Body of pancreas (tissue), 4 donors: ENCODE measurements at regions not wholly inside any gene's neighbourhood (a gene's known extent, or its start where the extent isn't known, plus 50 kb on each side); places are given as distances from the start of the nearest gene placed in this dataset.
A peak's percentile ranks its signal among the peaks of the same experiment; 100 is the strongest.

ENCODE experiments used
- ATAC-seq: fragments of 150-250 bp; one replicate; pipeline ENCODE4 v1.9.1; 2016
- DNase-seq, 4 donors: peaks; one replicate each; pipeline ENCODE4 v3.0.0-alpha.2; 2019
- H3K27ac ChIP-seq, 4 donors: fragments of 200-600 bp; sonication (generic); 1 replicate in 3 of 4; 2 replicates in 1 of 4; pipeline versions ENCODE4 v1.5.1 to v1.6.1; 2016 to 2019; ENCODE audit warnings: mild to moderate bottlenecking in 1 of 4, mixed read lengths in 1 of 4, moderate library complexity in 1 of 4
- H3K27me3 ChIP-seq, 2 donors: fragments of 200-600 bp; sonication (generic); one replicate each; pipeline ENCODE4 v1.6.0; 2016; ENCODE audit warnings: mild to moderate bottlenecking in 1 of 2
- H3K36me3 ChIP-seq, 2 donors: fragments of 200-600 bp; sonication (generic); replicated peaks in 1 of 2; 2 replicates each; pipeline ENCODE4 v1.5.1; 2016; ENCODE audit warnings: low read depth in 2 of 2; ENCODE audit not compliant: insufficient read depth in 1 of 2
- H3K4me1 ChIP-seq: fragments of 200-600 bp; sonication (generic); one replicate; pipeline ENCODE4 v1.6.0; 2016
- H3K4me3 ChIP-seq, 2 donors: fragments of 200-600 bp; sonication (generic); 1 replicate in 1 of 2; 2 replicates in 1 of 2; pipeline ENCODE4 v1.5.1; 2016 to 2019
- H3K9me3 ChIP-seq, 3 donors: fragments of 200-600 bp; sonication (generic); 1 replicate in 2 of 3; 2 replicates in 1 of 3; pipeline ENCODE4 v1.5.1; 2016
- CTCF ChIP-seq, 7 experiments: fragments of 450-650 bp in 4 of 7; fragments of 200-600 bp in 3 of 7; sonication (generic) in 3 of 7; IDR thresholded peaks; one replicate each; pipeline ENCODE4 v1.5.1; 2016 to 2019; ENCODE audit warnings: antibody characterized with exemption in 7 of 7
- POLR2A ChIP-seq, 3 donors: fragments of 450-650 bp; IDR thresholded peaks; one replicate each; pipeline ENCODE4 v1.6.1; 2016; ENCODE audit warnings: antibody characterized with exemption in 3 of 3, mild to moderate bottlenecking in 2 of 3
- WGBS, 2 donors: methylation state at CpG; one replicate each; pipeline ENCODE4 v1.1.5; 2017; 5-methylcytosine and 5-hydroxymethylcytosine counted together
- intact Hi-C: fragments of 100-400 bp; cut with DNase I; formaldehyde crosslinking; loops from one replicate; pipeline ENCODE4 v1.15.1; 2023

GRCh38 chr3:41118461-41119390 is 80.6 kb upstream of the CTNNB1 start:
- ATAC-seq, result no peak
- TF ChIP-seq CTCF (IDR thresholded peaks at IDR 0.05) (no peak), POLR2A (IDR thresholded peaks at IDR 0.05) (no peak)
- Histone ChIP-seq H3K27me3 (no peaks in the 10 kb centered on the region), H3K4me3 (no peak overlapping the region), H3K36me3 (no peaks in the 10 kb centered on the region), H3K4me1 (peaks cover 4% of the 10 kb centered on the region), H3K9me3 (no peaks in the 10 kb centered on the region), H3K27ac (no peak overlapping the region)
- no peak for DNase-seq
- intact Hi-C loops, result no loop called here
- WGBS, 2 donors, result 65 to 70% methylated on average over 10 of the region's 10 CpGs

- DNase-seq (peak in 1 of 4 donors; percentile 20), ATAC-seq (no peak)
- intact Hi-C loops, result no loop called here
- H3K27ac ChIP-seq, result peak overlapping the region in 1 of 4 donors; percentile 39
- peaks cover 4% of the 10 kb centered on the region for H3K4me1 ChIP-seq
- no peaks in the 10 kb centered on the region for H3K9me3 ChIP-seq
- no peak for TF ChIP-seq POLR2A (IDR thresholded peaks at IDR 0.05)
- TF ChIP-seq CTCF (IDR thresholded peaks at IDR 0.05), result no peak
- no peaks in the 10 kb centered on the region for H3K36me3 ChIP-seq
- no peaks in the 10 kb centered on the region for H3K27me3 ChIP-seq
- no peak overlapping the region for H3K4me3 ChIP-seq
- 49 to 74% methylated on average over 7 of the region's 7 CpGs for WGBS, 2 donors
These were observed 78.8 kb upstream of the CTNNB1 start for GRCh38 chr3:41120460-41120859.

GRCh38 chr3:41125258-41125657 is 74.0 kb upstream of the CTNNB1 start:
- no peak for ATAC-seq
- H3K27ac ChIP-seq, result no peak overlapping the region
- intact Hi-C loops, result no loop called here

GRCh38 chr3:41126472-41126871 is 72.8 kb upstream of the CTNNB1 start:
- TF ChIP-seq CTCF (IDR thresholded peaks at IDR 0.05) (no peak), POLR2A (IDR thresholded peaks at IDR 0.05) (no peak)
- Histone ChIP-seq H3K27ac (no peak overlapping the region), H3K36me3 (no peaks in the 10 kb centered on the region), H3K27me3 (no peaks in the 10 kb centered on the region), H3K4me1 (no peaks in the 10 kb centered on the region), H3K4me3 (no peak overlapping the region), H3K9me3 (peaks cover 0 to 5% (median 0%) of the 10 kb centered on the region in 3 donors)
- DNase-seq (no peak), ATAC-seq (no peak)
- 82 to 85% methylated on average over 4 of the region's 4 CpGs for WGBS, 2 donors
- intact Hi-C loops, result no loop called here

More at GRCh38 chr3:41125258-41125657, 74.0 kb upstream of the CTNNB1 start:
- H3K9me3 ChIP-seq, result peaks cover 0 to 5% (median 0%) of the 10 kb centered on the region in 3 donors
- no peak for DNase-seq
- no peaks in the 10 kb centered on the region for H3K27me3 ChIP-seq
- peaks cover 2% of the 10 kb centered on the region for H3K4me1 ChIP-seq
- TF ChIP-seq POLR2A (IDR thresholded peaks at IDR 0.05), result no peak
- WGBS, 2 donors, result 83 to 86% methylated on average over 2 of the region's 2 CpGs
- no peak overlapping the region for H3K4me3 ChIP-seq
- H3K36me3 ChIP-seq, result no peaks in the 10 kb centered on the region

DNA sequence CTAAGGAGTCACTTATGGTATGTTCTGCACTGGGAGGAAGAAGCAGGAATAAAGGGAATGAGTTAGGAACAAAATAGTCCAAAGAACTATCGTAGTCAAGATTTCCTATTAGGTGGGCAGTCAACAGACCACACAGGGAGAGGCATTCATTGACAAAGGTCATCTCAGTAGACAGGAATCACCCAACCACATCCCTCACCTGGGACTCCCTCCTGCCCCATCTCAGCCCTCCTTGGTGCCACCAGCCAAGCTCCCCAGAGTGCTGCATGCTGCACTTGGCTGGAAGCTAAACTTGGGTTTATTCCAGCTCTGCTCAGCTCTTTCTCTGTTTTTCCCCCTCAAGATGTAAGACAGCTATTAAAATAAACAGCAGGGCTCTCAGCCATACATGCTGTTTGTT is 72.3 kb upstream of the CTNNB1 start:
- H3K27me3 ChIP-seq, result no peaks in the 10 kb centered on the region
- intact Hi-C loops, result no loop called here
- H3K4me1 ChIP-seq, result no peaks in the 10 kb centered on the region
- H3K36me3 ChIP-seq, result no peaks in the 10 kb centered on the region
- H3K4me3 ChIP-seq, result no peak overlapping the region
- TF ChIP-seq POLR2A (IDR thresholded peaks at IDR 0.05) (no peak), CTCF (IDR thresholded peaks at IDR 0.05) (no peak)
- ATAC-seq (no peak), DNase-seq (no peak)
- H3K27ac ChIP-seq, result no peak overlapping the region
- peaks cover 0 to 5% (median 0%) of the 10 kb centered on the region in 3 donors for H3K9me3 ChIP-seq
- WGBS, 2 donors, result 58 to 80% methylated on average over 1 of the region's 1 CpG
